ENCODE measurements at regions not wholly inside any gene's neighbourhood (a gene's known extent, or its start where the extent isn't known, plus 50 kb on each side); places are given as distances from the start of the nearest gene placed in this dataset.
"Not testable (repeated sequence)": the region's sequence is repeated elsewhere in the genome, so short reads cannot be mapped to it uniquely, and the experiment has no call there.

GRCh38 chrX:121381915-121382314 lies 334.5 kb downstream of the GLUD2 start:
- DNase-seq = not testable (repeated sequence)

GRCh38 chrX:121389976-121390714 lies 342.7 kb downstream of the GLUD2 start:
- no peaks in the 10 kb centered on the region for H3K27me3 Mint-ChIP-seq
- H3K4me1 Mint-ChIP-seq = no peaks in the 10 kb centered on the region
- no peaks in the 10 kb centered on the region for H3K36me3 Mint-ChIP-seq (ENCODE audit: low read depth)
- ATAC-seq (no peak), DNase-seq (no peak)
- no peak overlapping the region for H3K27ac Mint-ChIP-seq
- no peak overlapping the region for H3K4me3 Mint-ChIP-seq
- no peaks in the 10 kb centered on the region for H3K9me3 Mint-ChIP-seq

More at GRCh38 chrX:121381915-121382314, 334.5 kb downstream of the GLUD2 start:
- not testable (repeated sequence) for H3K27me3 Mint-ChIP-seq; H3K4me3 Mint-ChIP-seq; H3K4me1 Mint-ChIP-seq; H3K36me3 Mint-ChIP-seq (ENCODE audit: low read depth); H3K27ac Mint-ChIP-seq; ATAC-seq; H3K9me3 Mint-ChIP-seq

GRCh38 chrX:121405826-121406225 lies 358.4 kb downstream of the GLUD2 start:
- no peak for DNase-seq
- Mint-ChIP-seq H3K4me1 (no peaks in the 10 kb centered on the region), H3K4me3 (no peak overlapping the region), H3K36me3 (ENCODE audit: low read depth) (no peaks in the 10 kb centered on the region), H3K27me3 (no peaks in the 10 kb centered on the region), H3K27ac (no peak overlapping the region), H3K9me3 (no peaks in the 10 kb centered on the region)
- no peak for ATAC-seq

DNA sequence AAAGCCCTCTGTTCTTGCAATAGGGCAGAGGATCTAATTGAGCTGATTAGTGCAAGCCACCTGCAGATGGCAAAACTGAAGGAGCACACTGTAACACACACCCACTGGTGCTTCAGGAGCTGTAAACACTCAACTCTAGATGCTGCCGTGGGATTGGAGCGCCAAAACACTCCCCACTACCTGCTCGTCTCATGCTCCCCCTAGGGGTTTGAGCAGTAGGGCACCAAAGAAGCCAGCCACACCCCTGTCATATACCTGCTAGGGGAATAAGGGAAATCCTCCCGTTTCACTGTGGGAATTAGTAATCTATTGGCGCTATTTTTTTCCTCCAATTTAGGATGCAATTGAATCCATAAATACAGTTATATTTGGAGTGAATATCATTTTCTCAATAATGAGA lies 360.2 kb downstream of the GLUD2 start:
- no peak for ATAC-seq
- Mint-ChIP-seq H3K27me3 (no peaks in the 10 kb centered on the region), H3K27ac (no peak overlapping the region), H3K9me3 (no peaks in the 10 kb centered on the region), H3K4me3 (no peak overlapping the region), H3K4me1 (no peaks in the 10 kb centered on the region), H3K36me3 (ENCODE audit: low read depth) (no peaks in the 10 kb centered on the region)
- DNase-seq = no peak

DNA sequence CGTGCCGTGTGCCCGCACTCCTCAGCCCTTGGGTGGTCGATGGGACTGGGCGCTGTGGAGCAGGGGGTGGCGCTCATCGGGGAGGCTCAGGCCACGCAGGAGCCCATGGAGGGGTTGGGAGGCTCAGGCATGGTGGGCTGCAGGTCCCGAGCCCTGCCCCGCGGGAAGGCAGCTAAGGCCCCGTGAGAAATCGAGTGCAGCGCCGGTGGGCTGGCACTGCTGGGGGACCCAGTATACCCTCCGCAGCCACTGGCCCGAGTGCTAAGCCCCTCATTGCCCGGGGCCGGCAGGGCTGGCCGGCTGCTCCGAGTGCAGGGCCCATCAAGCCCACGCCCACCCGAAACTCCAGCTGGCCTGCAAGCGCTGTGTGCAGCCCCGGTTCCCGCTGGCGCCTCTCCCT lies 384.1 kb downstream of the GLUD2 start:
- not testable (repeated sequence) for DNase-seq; H3K4me1 Mint-ChIP-seq; H3K9me3 Mint-ChIP-seq; ATAC-seq; H3K36me3 Mint-ChIP-seq (ENCODE audit: low read depth); H3K27me3 Mint-ChIP-seq; H3K27ac Mint-ChIP-seq; H3K4me3 Mint-ChIP-seq

- ATAC-seq = no peak
- no peaks in the 10 kb centered on the region for H3K27me3 Mint-ChIP-seq
- no peaks in the 10 kb centered on the region for H3K4me1 Mint-ChIP-seq
- no peaks in the 10 kb centered on the region for H3K9me3 Mint-ChIP-seq
- H3K27ac Mint-ChIP-seq = no peak overlapping the region
- H3K4me3 Mint-ChIP-seq = no peak overlapping the region
- no peak for DNase-seq
- no peaks in the 10 kb centered on the region for H3K36me3 Mint-ChIP-seq (ENCODE audit: low read depth)
Observed at GRCh38 chrX:121433289-121433688, 385.9 kb downstream of the GLUD2 start.

DNA sequence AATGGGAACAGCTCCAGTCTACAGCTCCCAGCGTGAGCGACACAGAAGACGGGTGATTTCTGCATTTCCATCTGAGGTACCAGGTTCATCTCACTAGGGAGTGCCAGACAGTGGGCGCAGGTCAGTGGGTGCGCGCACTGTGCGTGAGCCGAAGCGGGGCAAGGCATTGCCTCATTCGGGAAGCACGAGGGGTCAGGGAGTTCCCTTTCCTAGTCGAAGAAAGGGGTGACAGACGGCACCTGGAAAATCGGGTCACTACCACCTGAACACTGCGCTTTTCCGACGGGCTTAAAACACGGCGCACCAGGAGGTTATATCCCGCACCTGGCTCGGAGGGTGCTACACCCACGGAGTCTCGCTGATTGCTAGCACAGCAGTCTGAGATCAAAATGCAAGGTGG lies 390.3 kb downstream of the GLUD2 start:
- H3K27me3 Mint-ChIP-seq; H3K4me3 Mint-ChIP-seq; H3K9me3 Mint-ChIP-seq; H3K36me3 Mint-ChIP-seq (ENCODE audit: low read depth); DNase-seq; H3K27ac Mint-ChIP-seq; H3K4me1 Mint-ChIP-seq; ATAC-seq: not testable (repeated sequence)

DNA sequence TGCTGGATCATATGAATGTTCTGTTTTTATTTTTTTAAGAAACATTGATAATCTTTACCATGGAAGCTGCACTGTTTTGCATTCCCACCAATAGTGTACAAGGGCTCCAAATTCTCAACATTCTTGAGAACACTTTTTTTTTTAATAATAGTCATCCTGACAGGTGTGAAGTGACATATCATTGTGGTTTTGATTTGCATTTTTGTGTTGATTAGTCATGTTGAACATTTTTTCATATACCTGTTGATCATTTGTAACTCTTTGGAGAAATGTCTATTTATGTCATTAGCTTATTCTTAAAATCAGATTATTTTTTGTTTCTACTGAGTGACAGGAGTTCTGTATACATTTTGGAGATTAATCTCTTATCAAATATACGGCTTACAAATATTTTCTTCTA lies 408.5 kb downstream of the GLUD2 start:
- H3K27me3 Mint-ChIP-seq = no peaks in the 10 kb centered on the region
- H3K9me3 Mint-ChIP-seq = no peaks in the 10 kb centered on the region
- no peaks in the 10 kb centered on the region for H3K4me1 Mint-ChIP-seq
- ATAC-seq (no peak), DNase-seq (no peak)
- H3K4me3 Mint-ChIP-seq = no peak overlapping the region
- H3K36me3 Mint-ChIP-seq (ENCODE audit: low read depth) = no peaks in the 10 kb centered on the region
- no peak overlapping the region for H3K27ac Mint-ChIP-seq

DNA sequence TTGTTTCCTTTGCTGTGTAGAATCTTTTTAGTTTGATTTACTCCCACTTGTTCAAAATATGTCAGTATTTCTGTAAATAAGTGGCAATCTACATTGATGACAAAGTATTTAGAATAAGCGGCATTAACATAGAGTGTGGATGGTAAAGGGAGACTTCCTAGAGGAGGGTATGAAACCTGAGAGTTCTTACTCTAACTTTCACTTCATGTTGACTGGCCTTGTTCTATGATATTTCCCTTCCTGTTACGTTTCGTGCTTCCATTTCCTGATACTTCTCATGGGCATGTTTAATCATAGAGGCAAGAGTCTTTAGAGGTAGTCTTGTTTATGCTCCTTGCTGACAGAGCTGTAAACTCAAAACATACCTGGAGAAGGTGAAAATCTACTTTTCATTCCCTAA lies 408.9 kb downstream of the GLUD2 start:
- Mint-ChIP-seq H3K9me3 (no peaks in the 10 kb centered on the region), H3K4me3 (no peak overlapping the region), H3K27me3 (no peaks in the 10 kb centered on the region), H3K27ac (no peak overlapping the region), H3K4me1 (no peaks in the 10 kb centered on the region), H3K36me3 (ENCODE audit: low read depth) (no peaks in the 10 kb centered on the region)
- DNase-seq (no peak), ATAC-seq (no peak)

DNA sequence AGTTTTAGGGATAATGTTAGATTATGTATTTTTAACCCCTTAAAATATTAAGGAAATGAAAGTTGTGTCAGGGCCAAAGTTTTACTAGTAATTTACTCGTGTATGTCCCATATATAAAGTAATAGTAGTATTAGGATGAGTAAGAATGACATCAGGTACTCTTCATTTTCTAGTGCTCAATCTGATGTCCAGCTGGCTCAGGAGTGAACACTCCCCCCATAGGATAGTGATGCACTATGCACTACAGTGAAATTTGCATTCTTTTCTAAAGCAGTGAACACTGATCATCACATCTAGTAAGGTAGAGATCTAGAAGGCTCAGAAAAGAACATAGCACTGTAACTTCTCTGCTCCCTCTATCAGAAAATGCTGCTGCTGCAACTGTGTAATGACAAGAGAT lies 409.7 kb downstream of the GLUD2 start:
- no peak for DNase-seq
- no peak overlapping the region for H3K4me3 Mint-ChIP-seq
- no peaks in the 10 kb centered on the region for H3K9me3 Mint-ChIP-seq
- no peaks in the 10 kb centered on the region for H3K4me1 Mint-ChIP-seq
- no peak overlapping the region for H3K27ac Mint-ChIP-seq
- no peaks in the 10 kb centered on the region for H3K27me3 Mint-ChIP-seq
- ATAC-seq = no peak
- no peaks in the 10 kb centered on the region for H3K36me3 Mint-ChIP-seq (ENCODE audit: low read depth)

GRCh38 chrX:121479406-121479805 lies 432.0 kb downstream of the GLUD2 start:
- no peaks in the 10 kb centered on the region for H3K9me3 Mint-ChIP-seq
- no peak for DNase-seq

DNA sequence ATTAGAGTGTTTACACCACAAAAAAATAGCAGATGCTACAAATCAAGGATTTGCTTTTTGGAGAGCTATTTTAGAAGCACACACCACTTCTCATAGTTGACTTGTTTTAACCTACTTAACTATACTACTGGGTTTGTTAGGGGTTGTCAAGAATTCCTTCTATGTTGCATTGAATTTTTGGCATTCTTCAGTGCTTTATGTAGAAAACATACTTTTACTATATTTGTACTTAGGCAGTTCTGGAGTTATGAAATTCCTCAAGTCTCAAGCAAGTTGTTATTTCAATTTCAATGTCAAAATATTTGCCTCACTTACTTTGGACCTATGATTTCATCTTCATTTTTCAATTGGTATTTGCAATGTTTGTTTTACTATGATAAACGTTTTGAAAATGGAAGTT lies 449.6 kb downstream of the GLUD2 start:
- DNase-seq = no peak

More at GRCh38 chrX:121479406-121479805, 432.0 kb downstream of the GLUD2 start:
- Mint-ChIP-seq H3K4me1 (no peaks in the 10 kb centered on the region), H3K36me3 (ENCODE audit: low read depth) (no peaks in the 10 kb centered on the region), H3K4me3 (no peak overlapping the region), H3K27ac (no peak overlapping the region), H3K27me3 (no peaks in the 10 kb centered on the region)
- ATAC-seq = no peak

GRCh38 chrX:121504153-121504552 lies 456.7 kb downstream of the GLUD2 start:
- ATAC-seq (no peak), DNase-seq (no peak)
- no peak overlapping the region for H3K27ac Mint-ChIP-seq
- H3K36me3 Mint-ChIP-seq (ENCODE audit: low read depth) = no peaks in the 10 kb centered on the region
- H3K9me3 Mint-ChIP-seq = no peaks in the 10 kb centered on the region
- H3K4me1 Mint-ChIP-seq = no peaks in the 10 kb centered on the region
- H3K27me3 Mint-ChIP-seq = no peaks in the 10 kb centered on the region
- H3K4me3 Mint-ChIP-seq = no peak overlapping the region

More for the DNA sequence above, 449.6 kb downstream of the GLUD2 start:
- Mint-ChIP-seq H3K4me3 (no peak overlapping the region), H3K9me3 (no peaks in the 10 kb centered on the region), H3K27me3 (no peaks in the 10 kb centered on the region), H3K36me3 (ENCODE audit: low read depth) (no peaks in the 10 kb centered on the region), H3K4me1 (no peaks in the 10 kb centered on the region), H3K27ac (no peak overlapping the region)
- no peak for ATAC-seq

DNA sequence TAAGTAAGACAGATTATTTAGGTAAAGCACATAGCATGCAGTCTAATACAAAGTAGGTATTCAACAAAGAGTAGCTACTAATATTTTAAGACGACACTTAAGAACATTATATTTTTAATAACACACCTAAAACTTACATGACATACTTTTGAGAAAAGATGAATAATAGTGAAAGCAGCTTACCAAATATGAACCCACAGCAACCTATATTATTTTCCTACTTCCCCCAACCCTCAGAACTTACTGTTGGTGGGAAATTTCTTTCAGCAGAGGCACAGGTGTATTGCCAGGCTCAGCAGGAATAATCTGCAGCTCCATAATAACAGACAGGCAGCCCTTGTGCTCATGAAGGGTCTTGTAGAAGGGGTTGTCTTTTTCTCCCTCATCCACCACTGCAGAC lies 498.9 kb downstream of the GLUD2 start:
- Mint-ChIP-seq H3K4me3 (no peak overlapping the region), H3K4me1 (no peaks in the 10 kb centered on the region), H3K27me3 (no peaks in the 10 kb centered on the region), H3K9me3 (no peaks in the 10 kb centered on the region), H3K27ac (no peak overlapping the region), H3K36me3 (ENCODE audit: low read depth) (no peaks in the 10 kb centered on the region)
- ATAC-seq (no peak), DNase-seq (no peak)

GRCh38 chrX:121558886-121559285 lies 511.5 kb downstream of the GLUD2 start:
- H3K27me3 Mint-ChIP-seq = no peaks in the 10 kb centered on the region
- no peak for ATAC-seq
- H3K4me3 Mint-ChIP-seq = no peak overlapping the region

DNA sequence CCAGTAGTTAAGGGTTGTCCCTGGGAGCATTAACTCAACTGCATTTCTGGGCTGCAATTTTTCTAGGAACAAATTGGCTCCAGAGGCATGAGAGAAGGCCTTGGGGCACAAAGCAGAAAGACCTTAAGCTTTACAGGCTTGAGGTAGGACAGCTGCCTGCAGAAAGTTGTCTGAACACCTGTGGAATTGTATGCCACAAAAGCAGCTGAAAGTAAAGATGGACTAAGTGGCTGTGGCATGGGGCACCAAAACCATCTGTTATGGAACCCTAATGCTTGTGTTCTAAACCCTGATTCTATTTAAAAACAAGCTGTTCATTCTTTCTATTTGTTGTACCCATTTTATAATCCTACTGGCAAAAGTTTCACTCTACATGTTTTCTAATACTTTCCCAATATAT lies 515.2 kb downstream of the GLUD2 start:
- no peaks in the 10 kb centered on the region for H3K4me1 Mint-ChIP-seq

More at GRCh38 chrX:121558886-121559285, 511.5 kb downstream of the GLUD2 start:
- no peak for DNase-seq
- H3K27ac Mint-ChIP-seq = no peak overlapping the region
- H3K9me3 Mint-ChIP-seq = no peaks in the 10 kb centered on the region
- H3K36me3 Mint-ChIP-seq (ENCODE audit: low read depth) = no peaks in the 10 kb centered on the region
- H3K4me1 Mint-ChIP-seq = no peaks in the 10 kb centered on the region

More for the DNA sequence above, 515.2 kb downstream of the GLUD2 start:
- Mint-ChIP-seq H3K4me3 (no peak overlapping the region), H3K36me3 (ENCODE audit: low read depth) (no peaks in the 10 kb centered on the region), H3K9me3 (no peaks in the 10 kb centered on the region), H3K27ac (no peak overlapping the region), H3K27me3 (no peaks in the 10 kb centered on the region)
- DNase-seq (no peak), ATAC-seq (no peak)

Measured in activated naive CD8-positive, alpha-beta T cell treated with anti-CD3 and anti-CD28 coated beads, Interleukin-2, amount 50 U/mL, for 24 hours (primary cell).